GM23338 (cell line): ENCODE measurements at regions not wholly inside any gene's neighbourhood (a gene's known extent, or its start where the extent isn't known, plus 50 kb on each side); places are given as distances from the start of the nearest gene placed in this dataset.
"Not testable (repeated sequence)": the region's sequence is repeated elsewhere in the genome, so short reads cannot be mapped to it uniquely, and the experiment has no call there.

ENCODE experiments used
- ATAC-seq: fragments of 200-7000 bp; cut with Tn5 transposase; 3 replicates; pipeline ENCODE4 v1.9.1; 2020
- DNase-seq: peaks from one replicate; pipeline ENCODE4 v3.0.0-alpha.2; 2015; ENCODE audit warnings: low spot score
- H2AFZ ChIP-seq: fragments of 200-600 bp; sonication (generic); 2 replicates; pipeline ENCODE4 v1.8.0; 2016; ENCODE audit warnings: antibody characterized with exemption, mild to moderate bottlenecking, moderate library complexity
- H3F3A ChIP-seq: fragments of 200-600 bp; sonication (generic); replicated peaks from 2 replicates; pipeline ENCODE4 v1.8.0; 2017; ENCODE audit warnings: antibody characterized with exemption, mixed run types, low read depth
- H3K27ac ChIP-seq: fragments of 200-600 bp; sonication (generic); 2 replicates; pipeline ENCODE4 v1.6.1; 2016; ENCODE audit warnings: low read depth
- H3K27me3 ChIP-seq: fragments of 200-600 bp; sonication (generic); 2 replicates; pipeline ENCODE4 v1.8.0; 2016; ENCODE audit warnings: mild to moderate bottlenecking, mixed run types, moderate library complexity; ENCODE audit not compliant: insufficient read depth
- H3K36me3 ChIP-seq: fragments of 200-600 bp; sonication (generic); 2 replicates; pipeline ENCODE4 v1.8.0; 2016; ENCODE audit warnings: mild to moderate bottlenecking; ENCODE audit not compliant: insufficient read depth
- H3K4me1 ChIP-seq: fragments of 200-600 bp; sonication (generic); 2 replicates; pipeline ENCODE4 v1.8.0; 2016; ENCODE audit warnings: mild to moderate bottlenecking, moderate library complexity; ENCODE audit not compliant: insufficient read depth
- H3K4me2 ChIP-seq: fragments of 200-600 bp; sonication (generic); 2 replicates; pipeline ENCODE4 v1.7.1; 2017; ENCODE audit warnings: mixed run types
- H3K4me3 ChIP-seq: fragments of 200-600 bp; sonication (generic); 2 replicates; pipeline ENCODE4 v1.6.1; 2016; ENCODE audit warnings: mixed run types
- H3K79me2 ChIP-seq: fragments of 200-600 bp; sonication (generic); replicated peaks from 2 replicates; pipeline ENCODE4 v1.8.0; 2017; ENCODE audit warnings: mild to moderate bottlenecking; ENCODE audit not compliant: insufficient read depth
- H3K9me2 ChIP-seq: fragments of 200-600 bp; sonication (generic); 2 replicates; pipeline ENCODE4 v1.8.0; 2017; ENCODE audit not compliant: insufficient read depth
- H4K20me1 ChIP-seq: fragments of 200-600 bp; sonication (generic); replicated peaks from 2 replicates; pipeline ENCODE4 v1.8.0; 2017; ENCODE audit warnings: mild to moderate bottlenecking; ENCODE audit not compliant: insufficient read depth
- H3K27ac Mint-ChIP-seq: 2 replicates; pipeline ENCODE4 v1.8.0; 2020; ENCODE audit warnings: inconsistent platforms, mild to moderate bottlenecking, moderate library complexity, mixed read lengths
- H3K27me3 Mint-ChIP-seq: 3 replicates; pipeline ENCODE4 v1.8.0; 2022; ENCODE audit warnings: low read depth, mild to moderate bottlenecking, moderate library complexity, mixed read lengths, inconsistent platforms; ENCODE audit not compliant: insufficient read depth, poor library complexity
- H3K36me3 Mint-ChIP-seq: 3 replicates; pipeline ENCODE4 v1.8.0; 2021; ENCODE audit warnings: low read depth, mild to moderate bottlenecking, inconsistent platforms, moderate library complexity, mixed read lengths
- H3K4me1 Mint-ChIP-seq: 3 replicates; pipeline ENCODE4 v1.8.0; 2020; ENCODE audit warnings: mild to moderate bottlenecking, inconsistent platforms, mixed read lengths
- H3K4me3 Mint-ChIP-seq: 3 replicates; pipeline ENCODE4 v1.8.0; 2021; ENCODE audit warnings: moderate library complexity, mild to moderate bottlenecking, inconsistent platforms, mixed read lengths
- H3K9me3 Mint-ChIP-seq: 3 replicates; pipeline ENCODE4 v1.8.0; 2020; ENCODE audit warnings: moderate library complexity, mild to moderate bottlenecking, inconsistent platforms, mixed read lengths
- CREB1 ChIP-seq: fragments of 250-450 bp; sonication (Bioruptor Pico); IDR thresholded peaks from 2 replicates; pipeline ENCODE4 v1.5.0; 2020; ENCODE audit warnings: low read depth, mild to moderate bottlenecking, moderate library complexity
- NANOG ChIP-seq: IDR thresholded peaks from 2 replicates; pipeline ENCODE4 v1.6.1; 2016; ENCODE audit warnings: antibody characterized with exemption, borderline replicate concordance
- STAT1 ChIP-seq: IDR thresholded peaks from one replicate; pipeline ENCODE4 v1.6.1; 2016; ENCODE audit warnings: antibody characterized with exemption; ENCODE audit not compliant: unreplicated experiment
- TF ChIP-seq, protein P1 (sequence below): fragments of 250-450 bp; sonication (Bioruptor Pico); IDR thresholded peaks from 2 replicates; pipeline ENCODE4 v1.5.0; 2020; ENCODE audit warnings: mild to moderate bottlenecking, moderate library complexity
- TF ChIP-seq, protein P2 (sequence below), 2 experiments: fragments of 200-600 bp in 1 of 2; sonication (generic) in 1 of 2; conservative IDR thresholded peaks; 2 replicates each; pipeline versions ENCODE4 v1.5.1 to v1.6.1; 2016 to 2017; ENCODE audit warnings: antibody characterized with exemption in 2 of 2, low read depth in 2 of 2, mild to moderate bottlenecking in 2 of 2, moderate library complexity in 1 of 2

DNA sequence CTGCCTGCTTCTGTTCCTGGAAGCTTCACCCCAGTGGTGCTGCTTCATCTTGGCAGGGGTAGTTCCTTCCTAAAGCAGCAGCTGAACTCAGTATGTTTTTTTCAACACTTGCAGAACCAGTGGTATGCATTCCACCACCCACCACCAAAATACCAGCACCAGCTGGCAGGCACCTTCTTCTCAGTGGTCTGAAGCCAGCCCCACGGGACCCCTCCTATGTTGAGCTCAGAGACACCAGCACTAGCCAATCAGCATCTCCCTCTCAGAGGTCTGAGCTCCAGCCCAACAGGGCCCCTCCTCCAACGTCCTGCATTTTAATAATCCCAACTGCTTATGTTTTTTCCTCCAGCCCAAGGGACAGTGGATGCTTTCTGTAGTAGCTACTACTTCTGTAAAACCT lies 299.6 kb upstream of the CCL2 start (continued):
- TF ChIP-seq, protein P1, sequence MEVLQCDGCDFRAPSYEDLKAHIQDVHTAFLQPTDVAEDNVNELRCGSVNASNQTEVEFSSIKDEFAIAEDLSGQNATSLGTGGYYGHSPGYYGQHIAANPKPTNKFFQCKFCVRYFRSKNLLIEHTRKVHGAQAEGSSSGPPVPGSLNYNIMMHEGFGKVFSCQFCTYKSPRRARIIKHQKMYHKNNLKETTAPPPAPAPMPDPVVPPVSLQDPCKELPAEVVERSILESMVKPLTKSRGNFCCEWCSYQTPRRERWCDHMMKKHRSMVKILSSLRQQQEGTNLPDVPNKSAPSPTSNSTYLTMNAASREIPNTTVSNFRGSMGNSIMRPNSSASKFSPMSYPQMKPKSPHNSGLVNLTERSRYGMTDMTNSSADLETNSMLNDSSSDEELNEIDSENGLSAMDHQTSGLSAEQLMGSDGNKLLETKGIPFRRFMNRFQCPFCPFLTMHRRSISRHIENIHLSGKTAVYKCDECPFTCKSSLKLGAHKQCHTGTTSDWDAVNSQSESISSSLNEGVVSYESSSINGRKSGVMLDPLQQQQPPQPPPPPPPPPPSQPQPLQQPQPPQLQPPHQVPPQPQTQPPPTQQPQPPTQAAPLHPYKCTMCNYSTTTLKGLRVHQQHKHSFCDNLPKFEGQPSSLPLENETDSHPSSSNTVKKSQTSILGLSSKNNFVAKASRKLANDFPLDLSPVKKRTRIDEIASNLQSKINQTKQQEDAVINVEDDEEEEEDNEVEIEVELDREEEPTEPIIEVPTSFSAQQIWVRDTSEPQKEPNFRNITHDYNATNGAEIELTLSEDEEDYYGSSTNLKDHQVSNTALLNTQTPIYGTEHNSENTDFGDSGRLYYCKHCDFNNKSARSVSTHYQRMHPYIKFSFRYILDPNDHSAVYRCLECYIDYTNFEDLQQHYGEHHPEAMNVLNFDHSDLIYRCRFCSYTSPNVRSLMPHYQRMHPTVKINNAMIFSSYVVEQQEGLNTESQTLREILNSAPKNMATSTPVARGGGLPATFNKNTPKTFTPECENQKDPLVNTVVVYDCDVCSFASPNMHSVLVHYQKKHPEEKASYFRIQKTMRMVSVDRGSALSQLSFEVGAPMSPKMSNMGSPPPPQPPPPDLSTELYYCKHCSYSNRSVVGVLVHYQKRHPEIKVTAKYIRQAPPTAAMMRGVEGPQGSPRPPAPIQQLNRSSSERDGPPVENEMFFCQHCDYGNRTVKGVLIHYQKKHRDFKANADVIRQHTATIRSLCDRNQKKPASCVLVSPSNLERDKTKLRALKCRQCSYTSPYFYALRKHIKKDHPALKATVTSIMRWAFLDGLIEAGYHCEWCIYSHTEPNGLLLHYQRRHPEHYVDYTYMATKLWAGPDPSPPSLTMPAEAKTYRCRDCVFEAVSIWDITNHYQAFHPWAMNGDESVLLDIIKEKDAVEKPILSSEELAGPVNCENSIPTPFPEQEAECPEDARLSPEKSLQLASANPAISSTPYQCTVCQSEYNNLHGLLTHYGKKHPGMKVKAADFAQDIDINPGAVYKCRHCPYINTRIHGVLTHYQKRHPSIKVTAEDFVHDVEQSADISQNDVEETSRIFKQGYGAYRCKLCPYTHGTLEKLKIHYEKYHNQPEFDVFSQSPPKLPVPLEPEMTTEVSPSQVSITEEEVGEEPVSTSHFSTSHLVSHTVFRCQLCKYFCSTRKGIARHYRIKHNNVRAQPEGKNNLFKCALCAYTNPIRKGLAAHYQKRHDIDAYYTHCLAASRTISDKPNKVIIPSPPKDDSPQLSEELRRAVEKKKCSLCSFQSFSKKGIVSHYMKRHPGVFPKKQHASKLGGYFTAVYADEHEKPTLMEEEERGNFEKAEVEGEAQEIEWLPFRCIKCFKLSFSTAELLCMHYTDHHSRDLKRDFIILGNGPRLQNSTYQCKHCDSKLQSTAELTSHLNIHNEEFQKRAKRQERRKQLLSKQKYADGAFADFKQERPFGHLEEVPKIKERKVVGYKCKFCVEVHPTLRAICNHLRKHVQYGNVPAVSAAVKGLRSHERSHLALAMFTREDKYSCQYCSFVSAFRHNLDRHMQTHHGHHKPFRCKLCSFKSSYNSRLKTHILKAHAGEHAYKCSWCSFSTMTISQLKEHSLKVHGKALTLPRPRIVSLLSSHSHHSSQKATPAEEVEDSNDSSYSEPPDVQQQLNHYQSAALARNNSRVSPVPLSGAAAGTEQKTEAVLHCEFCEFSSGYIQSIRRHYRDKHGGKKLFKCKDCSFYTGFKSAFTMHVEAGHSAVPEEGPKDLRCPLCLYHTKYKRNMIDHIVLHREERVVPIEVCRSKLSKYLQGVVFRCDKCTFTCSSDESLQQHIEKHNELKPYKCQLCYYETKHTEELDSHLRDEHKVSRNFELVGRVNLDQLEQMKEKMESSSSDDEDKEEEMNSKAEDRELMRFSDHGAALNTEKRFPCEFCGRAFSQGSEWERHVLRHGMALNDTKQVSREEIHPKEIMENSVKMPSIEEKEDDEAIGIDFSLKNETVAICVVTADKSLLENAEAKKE (CRISPR knock-in tag): no peak
- no peak for TF ChIP-seq STAT1
- no peak for TF ChIP-seq CREB1
- TF ChIP-seq, protein P2, sequence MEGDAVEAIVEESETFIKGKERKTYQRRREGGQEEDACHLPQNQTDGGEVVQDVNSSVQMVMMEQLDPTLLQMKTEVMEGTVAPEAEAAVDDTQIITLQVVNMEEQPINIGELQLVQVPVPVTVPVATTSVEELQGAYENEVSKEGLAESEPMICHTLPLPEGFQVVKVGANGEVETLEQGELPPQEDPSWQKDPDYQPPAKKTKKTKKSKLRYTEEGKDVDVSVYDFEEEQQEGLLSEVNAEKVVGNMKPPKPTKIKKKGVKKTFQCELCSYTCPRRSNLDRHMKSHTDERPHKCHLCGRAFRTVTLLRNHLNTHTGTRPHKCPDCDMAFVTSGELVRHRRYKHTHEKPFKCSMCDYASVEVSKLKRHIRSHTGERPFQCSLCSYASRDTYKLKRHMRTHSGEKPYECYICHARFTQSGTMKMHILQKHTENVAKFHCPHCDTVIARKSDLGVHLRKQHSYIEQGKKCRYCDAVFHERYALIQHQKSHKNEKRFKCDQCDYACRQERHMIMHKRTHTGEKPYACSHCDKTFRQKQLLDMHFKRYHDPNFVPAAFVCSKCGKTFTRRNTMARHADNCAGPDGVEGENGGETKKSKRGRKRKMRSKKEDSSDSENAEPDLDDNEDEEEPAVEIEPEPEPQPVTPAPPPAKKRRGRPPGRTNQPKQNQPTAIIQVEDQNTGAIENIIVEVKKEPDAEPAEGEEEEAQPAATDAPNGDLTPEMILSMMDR (conservative IDR thresholded peaks at IDR 0.05; ENCODE audit: low read depth in 2 of 2): no peak
- no peak for TF ChIP-seq NANOG

DNA sequence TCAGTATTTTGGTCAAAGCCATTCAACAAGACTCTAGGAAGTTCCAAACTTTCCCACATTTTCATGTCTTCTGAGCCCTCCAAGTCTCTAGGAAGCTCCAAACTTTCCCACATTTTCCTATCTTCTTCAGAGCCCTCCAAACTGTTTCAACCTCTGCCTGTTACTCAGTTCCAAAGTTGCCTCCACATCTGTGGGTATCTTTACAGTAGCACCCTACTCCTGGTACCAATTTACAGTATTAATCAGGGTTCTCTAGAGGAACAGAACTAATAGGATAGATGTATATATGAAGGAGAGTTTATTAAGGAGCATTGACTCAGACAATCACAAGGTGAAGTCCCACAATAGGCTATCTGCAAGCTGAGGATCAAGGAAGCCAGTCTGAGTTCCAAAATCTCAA lies 296.0 kb upstream of the CCL2 start:
- not testable (repeated sequence) for H3K4me3 ChIP-seq, DNase-seq, H3F3A ChIP-seq, H4K20me1 ChIP-seq, H3K79me2 ChIP-seq, H3K27ac Mint-ChIP-seq, H3K27ac ChIP-seq, H3K4me1 ChIP-seq, H3K9me2 ChIP-seq, H3K27me3 Mint-ChIP-seq, H3K4me2 ChIP-seq, H3K4me1 Mint-ChIP-seq, H3K27me3 ChIP-seq, ATAC-seq, H3K4me3 Mint-ChIP-seq, H2AFZ ChIP-seq, H3K36me3 ChIP-seq
- peaks cover 31% of the 10 kb centered on the region for H3K9me3 Mint-ChIP-seq
- H3K36me3 Mint-ChIP-seq: peaks cover 13% of the 10 kb centered on the region; the same call in 2 of the 3 replicates
